ENCODE measurements at regions not wholly inside any gene's neighbourhood (a gene's known extent, or its start where the extent isn't known, plus 50 kb on each side); places are given as distances from the start of the nearest gene placed in this dataset.

DNA sequence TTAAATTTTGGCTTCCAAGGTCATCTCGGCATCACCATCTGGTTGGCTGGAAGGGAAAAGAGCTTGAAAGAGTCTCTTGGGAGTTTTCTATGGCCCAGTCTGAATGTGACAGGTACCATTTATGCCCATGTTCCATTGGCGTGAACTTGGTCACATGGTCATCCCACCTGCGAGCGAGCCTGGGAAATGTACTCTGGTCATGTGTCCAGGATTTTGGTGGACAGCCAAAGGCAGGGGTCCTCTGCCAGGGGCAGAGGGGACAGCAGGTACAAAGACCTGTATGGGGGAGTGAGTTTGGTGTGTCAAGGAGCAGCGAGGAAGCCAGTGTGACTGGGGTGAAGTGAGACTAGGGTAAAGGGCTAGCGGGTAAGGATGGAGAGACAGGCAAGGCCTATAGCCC, 112.6 kb downstream of the CDC5L start:
- no peak for DNase-seq (ENCODE audit: low read depth, low spot score)

DNA sequence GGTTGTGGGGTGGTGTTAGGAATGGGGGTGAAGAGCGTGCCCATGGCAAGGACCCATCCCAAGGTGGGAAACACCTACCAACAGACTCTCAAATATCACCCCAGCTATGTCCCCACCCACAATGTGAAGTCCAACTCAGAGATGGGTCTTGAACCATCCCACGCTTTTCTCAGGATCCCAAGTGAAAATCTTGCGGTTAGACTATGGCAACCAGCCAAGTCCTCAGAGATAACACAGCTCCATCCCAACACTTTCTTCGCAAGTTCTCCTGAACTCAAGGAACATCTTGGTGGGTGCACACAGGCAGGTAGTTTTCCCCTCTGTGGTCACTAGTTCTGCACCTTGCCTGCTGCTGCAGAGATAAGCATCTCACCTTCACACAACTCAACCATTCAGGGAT, 116.0 kb downstream of the CDC5L start:
- no peak for DNase-seq (ENCODE audit: low read depth, low spot score)

DNA sequence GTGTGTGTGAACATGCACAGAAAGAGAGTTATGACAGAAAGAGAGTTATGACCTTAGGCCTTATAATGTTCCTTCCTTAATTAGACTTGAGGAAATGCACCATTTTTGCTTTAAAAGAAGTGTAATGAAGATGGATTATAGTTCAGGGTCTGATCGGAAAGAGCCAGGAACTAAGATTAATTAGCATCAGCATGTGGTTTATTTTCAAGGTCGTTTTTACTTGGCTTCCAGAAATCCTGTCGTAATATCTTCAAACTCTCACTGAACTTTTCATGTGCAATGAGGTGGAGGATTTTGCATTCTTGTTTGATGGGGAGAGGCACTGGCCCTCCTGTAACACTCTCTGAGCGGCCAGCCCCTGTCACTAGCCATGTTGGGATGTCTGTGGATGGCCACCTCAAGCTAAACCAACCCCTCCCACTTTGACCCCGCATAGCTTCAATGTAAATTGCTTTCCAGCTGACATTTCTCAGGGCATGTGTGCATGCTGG, 116.8 kb downstream of the CDC5L start:
- no peak for DNase-seq (ENCODE audit: low read depth, low spot score)

DNA sequence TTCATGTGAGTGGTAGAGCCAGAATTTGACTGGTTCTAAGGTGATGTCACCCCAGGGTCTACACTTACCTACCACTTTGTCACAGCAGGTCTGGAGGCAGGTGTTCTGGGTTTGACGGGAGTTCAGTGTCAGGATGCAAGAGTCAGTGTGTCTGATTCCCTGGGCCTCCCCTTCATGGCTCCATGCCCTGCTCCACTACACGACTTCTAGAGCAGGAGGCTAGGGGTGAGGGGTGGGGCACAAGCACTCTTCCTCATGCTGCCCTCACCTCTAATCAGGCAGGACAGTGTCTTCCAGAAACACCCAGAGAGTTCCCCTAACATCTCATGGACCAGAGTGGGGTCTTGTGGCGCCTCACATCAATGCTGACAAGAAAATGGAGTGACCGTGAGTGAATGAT, 118.2 kb downstream of the CDC5L start:
- DNase-seq (ENCODE audit: low read depth, low spot score) = no peak

DNA sequence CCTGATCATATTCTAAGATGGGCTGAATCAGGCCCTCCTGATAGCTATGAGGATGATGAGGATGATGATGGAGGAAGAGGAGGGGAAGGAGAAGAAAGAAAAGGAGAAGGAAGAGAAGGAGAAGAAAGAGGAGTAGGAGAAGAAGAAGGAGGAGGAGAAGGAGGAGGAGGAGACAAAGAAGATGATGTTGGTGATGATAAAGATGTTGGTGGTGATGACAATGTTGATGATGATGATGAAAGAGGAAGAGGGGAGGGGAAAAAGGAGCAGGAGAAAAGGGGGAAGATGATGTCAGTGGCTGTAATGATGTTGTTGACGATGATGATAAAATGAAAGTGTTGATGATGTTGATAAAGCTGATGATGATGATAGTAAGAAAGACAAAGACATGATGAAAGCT, 119.5 kb downstream of the CDC5L start:
- no peak for DNase-seq (ENCODE audit: low read depth, low spot score)

DNA sequence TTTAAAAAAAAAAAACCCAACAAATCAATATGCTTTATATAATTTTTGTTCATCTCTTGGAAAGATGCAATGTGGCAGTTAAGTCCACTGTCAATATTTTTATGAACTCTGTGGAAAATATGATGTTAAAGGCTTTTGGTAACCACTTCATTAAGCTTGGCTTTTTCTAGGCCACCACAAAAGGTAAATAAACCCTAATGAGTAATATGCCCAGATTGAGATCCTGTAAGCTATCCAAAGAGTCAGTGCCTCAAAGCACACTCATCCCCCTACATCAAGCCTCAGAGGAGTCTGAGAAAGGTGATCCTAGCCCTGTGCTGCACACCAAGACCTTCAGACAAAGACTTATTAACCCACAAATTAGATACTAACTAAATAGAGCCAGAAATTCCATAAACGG, 121.1 kb downstream of the CDC5L start:
- DNase-seq (ENCODE audit: low read depth, low spot score) = no peak

DNA sequence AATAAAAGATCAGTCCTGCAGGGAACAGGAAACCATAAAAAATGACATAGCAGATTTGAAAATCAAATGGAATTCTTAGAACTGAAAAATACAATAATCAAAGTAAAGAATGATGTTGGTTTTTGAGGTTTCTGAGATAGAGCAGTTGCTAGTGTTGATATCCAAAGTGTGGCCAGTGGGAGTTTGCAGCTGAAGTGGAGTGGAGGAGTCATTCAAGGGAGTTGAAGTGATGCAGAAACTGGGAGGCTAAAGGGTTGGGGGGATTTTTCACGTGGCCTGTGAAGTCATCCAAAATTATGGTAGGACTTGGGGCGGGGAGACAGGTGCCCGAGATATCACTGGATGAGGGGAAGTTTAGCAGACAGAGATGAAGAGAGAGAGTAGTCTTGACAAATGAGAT, 123.6 kb downstream of the CDC5L start:
- DNase-seq (ENCODE audit: low read depth, low spot score) = no peak

DNA sequence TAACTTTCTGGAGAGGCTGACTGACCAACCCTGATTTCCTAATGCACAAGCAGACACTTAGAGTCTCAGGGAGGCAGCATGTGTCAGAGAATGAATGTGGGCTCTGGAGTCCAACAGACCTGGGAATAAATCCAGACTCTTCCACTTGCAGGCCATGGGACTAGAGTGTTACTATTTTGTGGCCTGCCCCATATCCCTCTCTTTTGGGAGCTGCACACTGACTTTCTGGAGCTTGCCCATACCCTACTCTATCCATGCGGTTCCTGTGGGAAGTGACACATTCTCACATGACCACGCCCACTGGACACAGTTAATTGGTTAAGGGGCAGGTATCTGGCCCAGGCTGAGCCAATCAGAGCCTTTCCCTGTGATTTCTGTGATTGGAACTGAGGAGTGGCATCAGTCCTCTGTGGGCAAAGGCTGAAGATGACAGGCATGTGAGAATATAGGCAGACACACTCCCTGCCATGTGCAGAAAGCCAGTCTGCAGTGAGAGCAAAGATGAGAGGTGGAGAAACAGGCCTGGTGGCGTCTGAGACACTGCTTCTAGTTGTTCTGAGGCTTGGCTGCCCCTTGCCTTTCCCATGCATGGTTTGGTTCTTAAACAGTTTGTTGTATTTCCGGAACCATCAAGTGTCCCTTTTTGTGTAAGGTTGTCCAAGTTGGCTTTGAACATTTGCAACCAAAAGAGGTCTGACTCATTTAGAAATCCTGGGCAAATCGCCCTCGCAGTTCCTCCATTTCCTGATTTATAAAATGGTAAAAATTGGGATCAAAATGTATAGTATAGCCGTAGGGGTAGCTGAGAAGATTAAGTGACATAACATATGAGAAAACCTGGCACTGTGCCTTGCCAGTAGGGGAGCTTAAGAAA, 125.6 kb downstream of the CDC5L start:
- peak; percentile 36 for DNase-seq (ENCODE audit: low read depth, low spot score)

DNA sequence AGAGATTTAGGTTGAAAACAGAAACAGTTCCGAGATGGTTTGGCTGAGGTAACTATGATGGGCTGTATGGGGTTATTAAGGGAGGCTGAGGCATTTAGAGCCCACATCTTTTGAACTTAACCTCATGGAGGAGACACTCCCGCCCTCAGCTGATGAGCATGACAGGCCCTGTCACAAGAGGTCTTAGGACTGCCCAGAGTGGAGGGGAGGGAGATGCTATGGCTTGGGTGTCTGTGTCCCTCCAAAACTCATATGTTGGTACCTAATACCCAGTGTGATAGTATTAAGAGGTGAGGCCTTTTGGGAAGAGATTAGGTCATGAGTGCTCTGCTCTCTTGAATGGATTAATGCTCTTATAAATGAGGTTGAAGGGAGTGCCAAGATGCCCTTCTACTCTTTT, 126.6 kb downstream of the CDC5L start:
- DNase-seq (ENCODE audit: low read depth, low spot score) = no peak

DNA sequence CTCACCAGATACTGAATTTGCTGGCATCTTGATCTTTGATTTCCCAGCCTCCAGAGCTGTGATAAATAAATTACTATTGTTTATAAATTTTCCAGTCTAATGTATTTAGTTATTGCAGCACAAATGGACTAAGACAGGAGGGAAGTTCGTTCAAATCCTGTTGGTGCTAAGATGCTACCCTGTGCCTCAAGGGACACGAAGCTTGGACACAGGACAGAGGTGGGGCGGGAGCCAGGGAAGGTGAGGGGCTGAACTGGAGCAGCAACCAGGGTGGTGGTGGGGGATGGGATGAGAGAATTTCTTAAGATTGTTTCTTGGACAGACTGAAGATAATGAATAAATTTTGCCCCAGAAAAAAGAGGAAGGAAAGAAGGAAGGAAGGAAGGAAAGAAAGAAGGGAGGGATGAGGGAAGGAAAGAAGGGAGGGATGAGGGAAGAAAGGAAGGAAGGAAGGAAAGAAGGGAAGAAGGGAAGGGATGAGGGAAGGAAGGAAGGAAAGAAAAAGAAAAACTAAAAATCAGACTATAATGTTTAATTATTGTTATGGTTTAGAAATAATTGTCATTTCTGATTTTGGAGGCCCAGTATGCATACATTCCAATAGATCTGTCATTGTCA, 127.2 kb downstream of the CDC5L start:
- DNase-seq (ENCODE audit: low read depth, low spot score) = no peak

DNA sequence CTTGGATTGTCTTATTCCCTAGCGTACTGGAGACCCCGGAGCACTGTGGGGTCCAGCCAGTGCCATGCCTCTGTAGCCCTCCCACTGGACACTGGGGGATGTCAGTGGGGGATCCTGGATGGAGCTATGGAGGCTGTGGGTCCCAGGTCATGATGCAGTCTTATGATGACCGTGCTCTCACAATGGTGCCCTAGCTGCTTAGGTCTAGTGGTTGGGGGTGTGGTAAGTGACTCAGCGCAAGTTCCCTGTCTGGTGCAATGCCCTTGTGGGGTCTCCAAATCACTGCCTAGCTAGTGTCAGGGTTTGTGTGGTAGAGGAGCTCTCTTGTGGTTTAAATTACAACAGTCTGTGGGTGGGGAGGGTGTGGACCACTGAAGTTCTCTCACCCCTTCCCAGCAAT, 135.4 kb downstream of the CDC5L start:
- no peak for DNase-seq (ENCODE audit: low read depth, low spot score)

DNA sequence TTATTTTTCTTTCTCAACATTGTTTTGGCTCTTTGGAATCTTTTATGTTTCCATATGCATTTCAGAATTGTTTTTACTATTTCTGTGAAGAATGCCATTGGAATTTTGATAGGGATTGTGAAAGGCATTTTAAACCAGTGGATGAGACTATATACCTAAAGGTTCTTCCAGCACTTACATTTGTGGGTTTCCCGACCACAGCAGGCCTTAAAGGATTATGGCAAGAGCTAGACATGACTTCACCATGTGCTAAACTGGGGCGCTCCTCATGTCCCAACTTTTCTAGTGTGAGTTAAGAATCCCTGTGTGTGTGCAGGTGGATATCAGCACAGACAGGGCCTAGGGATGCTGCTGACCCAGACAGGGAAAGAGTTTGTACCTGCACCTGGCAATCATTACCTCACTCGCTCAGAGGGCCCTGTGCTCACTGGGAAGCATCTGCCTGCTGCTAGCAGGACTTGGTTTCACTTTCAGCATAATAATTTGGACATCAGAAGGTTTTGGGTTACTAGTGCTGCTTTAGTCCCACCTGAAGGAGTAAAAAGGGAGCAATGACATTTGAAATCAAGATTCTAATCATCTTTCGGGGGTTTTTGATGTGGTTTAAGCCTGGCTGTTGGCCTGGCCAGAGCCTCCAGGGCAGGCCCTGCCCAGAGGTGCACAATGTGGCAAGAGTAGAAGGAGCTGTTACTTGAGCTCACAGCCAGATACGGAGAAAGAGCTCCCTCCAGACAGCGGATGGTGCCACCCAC, 137.1 kb downstream of the CDC5L start:
- no peak for DNase-seq (ENCODE audit: low read depth, low spot score)

DNA sequence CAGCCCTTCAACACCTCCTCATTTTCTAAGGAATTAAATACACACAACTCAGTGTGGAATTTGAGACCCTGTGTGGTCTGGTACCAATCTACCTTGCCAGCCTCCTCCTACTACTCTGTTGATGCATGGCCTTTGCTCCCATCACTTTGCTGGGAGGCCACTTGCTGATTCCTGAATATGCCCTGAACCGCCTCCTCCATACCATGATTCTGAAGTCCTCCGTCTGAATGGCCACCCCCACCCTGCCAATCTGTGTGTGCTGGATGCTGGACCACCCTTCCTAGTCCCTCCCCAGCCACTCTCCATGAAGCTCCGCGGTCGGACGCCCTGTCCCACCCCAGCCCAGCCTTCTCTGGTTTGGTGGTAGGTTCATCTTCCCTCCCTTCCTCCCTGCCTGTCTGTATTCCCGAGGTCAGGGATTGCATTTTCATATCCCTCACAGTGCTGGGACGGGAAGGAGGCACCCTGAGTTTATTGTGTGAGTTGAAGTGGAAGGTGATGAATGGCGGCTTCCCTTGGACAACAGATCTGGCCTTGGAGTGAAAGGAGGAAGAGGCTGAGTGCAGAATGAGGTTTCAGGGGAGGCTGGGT, 138.3 kb downstream of the CDC5L start:
- no peak for DNase-seq (ENCODE audit: low read depth, low spot score)

DNA sequence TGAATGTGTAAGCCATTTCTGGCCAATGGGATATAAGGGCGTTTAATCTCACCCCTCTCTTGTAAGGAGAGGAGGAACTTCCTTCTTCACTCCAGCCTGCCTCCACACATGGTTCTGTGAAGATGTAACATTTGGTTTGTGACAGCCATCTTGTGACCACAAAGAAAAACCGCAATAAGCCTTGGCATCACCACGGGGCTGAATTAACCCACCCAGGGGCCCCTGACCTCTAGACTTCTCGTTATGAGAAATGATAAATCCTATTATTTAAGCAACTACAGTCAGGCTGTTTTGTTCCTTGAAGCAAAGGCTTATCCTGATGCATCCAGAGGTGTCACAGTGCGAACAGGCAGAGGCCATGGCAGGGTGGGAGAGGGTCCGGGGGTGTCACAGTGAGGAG, 139.7 kb downstream of the CDC5L start:
- no peak for DNase-seq (ENCODE audit: low read depth, low spot score)

DNA sequence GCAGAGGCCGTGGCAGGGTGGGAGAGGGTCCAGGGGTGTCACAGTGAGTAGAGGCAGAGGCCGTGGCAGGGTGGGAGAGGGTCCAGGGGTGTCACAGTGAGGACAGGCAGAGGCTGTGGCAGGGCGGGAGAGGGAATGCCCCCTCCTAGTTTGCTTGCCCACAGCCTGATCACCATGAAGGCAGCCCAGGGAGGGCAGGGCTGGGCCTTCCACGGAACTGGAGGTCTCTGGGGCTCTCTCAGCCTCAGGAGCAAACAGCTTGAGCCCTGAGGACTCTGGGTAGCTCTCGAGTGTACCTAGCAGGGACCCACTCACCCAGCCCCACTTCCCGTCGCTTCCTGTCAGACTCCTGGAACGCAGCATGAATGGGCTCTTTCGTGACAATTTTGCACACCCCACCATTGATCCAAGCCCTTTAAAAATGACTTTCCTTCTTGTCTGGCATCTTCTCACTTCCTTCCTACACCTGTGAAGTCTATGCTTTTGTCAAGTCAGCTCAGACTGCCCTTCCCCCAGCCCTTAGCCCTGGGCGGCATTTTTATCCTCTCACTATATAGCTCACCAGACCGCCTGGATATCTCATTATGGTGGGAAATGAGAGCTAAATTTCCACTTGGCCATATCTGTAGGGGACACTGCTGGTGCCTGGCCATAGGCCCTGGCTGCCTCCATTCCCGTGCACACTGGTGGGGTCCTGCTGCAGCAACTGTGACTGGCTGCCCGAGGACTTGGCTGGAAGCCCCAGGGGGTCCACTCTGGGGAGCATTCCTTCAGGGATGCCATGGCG, 140.3 kb downstream of the CDC5L start:
- DNase-seq (ENCODE audit: low read depth, low spot score) = no peak

DNA sequence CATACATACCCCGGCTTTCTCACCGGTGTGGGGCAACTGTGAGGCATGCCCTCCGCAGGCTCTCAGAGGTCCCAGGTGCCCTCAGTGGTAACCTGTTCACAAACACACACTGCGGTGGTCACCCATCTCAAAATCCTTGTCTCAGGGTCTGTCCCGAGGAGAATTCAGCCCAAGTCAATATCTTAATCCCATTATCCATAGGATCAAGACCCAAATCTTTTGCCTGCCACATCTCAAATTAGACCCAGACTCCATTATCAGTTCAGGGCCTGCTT, 140.8 kb downstream of the CDC5L start:
- no peak for DNase-seq (ENCODE audit: low read depth, low spot score)

DNA sequence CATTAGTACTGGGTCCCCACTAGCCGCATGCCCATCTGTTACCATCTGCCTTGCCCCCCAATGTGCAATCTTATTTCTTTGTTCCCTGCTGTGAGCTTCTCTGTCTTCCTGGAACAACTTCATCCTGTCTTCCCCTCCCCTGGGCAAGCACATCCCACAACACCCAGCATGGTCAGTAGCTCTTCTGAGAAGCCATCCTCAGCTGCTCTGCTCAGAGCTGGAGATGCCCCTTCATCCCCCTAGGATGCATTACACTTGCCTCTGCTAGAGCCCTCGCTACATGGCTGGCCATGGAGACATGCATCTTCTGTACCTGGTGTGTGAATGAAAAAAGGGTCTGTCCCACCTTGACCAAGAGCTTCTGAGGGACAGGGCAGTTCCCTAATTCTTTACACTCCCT, 141.2 kb downstream of the CDC5L start:
- no peak for DNase-seq (ENCODE audit: low read depth, low spot score)

DNA sequence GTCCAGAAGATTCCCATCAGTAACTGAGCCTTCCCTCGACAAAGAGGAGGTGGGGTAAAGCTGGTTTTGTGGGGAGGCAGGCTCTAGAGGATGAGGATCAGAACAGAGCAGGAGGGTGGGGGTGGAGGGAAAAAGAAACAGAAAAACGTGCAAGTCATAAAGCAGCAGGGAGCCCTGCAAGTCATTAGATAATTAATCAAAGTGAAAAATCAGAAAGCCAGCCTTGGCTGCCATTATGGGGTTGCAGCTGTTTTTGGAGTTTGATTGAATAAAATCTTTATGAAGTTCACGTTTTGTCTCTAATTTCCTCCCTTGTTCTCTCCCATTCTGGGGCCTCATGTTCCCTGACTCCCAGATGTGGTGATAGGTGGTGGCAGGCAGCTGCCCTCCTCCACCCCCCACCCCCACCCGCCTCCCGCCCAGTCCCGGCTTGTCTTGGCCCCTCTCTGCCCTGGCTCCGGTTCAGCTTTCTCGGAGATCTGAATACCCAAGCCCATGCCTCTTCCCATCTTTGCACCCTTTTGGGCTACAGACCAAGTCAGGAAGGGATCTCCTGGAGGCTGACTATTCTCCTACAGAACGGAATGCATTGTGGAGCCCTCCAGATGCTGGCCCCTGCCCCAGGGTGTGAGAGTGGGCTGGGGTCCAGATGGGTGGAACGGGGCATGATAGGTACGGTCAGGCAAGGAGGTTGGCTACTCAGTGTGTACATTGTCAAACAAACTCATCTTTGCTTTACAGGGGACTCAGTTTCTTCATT, 141.8 kb downstream of the CDC5L start:
- DNase-seq (ENCODE audit: low read depth, low spot score) = no peak

DNA sequence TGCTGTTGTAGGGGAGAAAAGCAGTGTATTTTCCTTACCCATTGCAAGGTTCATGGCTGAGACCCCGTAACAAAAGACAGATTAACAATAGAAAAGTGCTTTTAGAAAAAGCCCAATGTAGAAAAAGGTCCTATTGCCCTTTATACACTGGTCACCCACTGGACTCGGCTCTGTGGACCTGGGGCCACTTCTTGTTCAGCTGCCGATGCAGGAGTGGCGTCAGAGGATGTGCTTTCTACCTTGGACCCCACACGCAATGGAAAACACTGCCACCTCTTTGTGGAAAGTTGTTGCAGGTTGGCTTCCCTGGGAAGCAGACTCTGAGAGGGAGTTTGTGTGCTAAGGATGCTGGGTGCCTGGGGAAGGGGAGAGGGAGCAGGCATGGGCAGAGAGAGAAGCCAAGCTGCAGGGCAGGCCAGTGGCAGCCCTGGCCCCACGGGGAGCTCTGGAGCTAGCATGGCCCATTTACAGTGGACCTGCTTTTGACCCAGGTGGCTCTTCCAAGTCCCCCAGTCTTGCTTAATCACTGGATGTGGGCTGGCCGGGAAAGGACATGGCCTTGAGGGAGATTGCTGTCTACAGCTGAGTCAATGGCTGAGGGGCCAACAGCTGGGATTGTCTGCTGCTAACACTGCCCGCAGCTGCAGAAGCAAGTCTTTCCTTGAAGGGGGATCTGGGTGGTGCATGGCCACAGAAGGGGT, 142.9 kb downstream of the CDC5L start:
- no peak for DNase-seq (ENCODE audit: low read depth, low spot score)

DNA sequence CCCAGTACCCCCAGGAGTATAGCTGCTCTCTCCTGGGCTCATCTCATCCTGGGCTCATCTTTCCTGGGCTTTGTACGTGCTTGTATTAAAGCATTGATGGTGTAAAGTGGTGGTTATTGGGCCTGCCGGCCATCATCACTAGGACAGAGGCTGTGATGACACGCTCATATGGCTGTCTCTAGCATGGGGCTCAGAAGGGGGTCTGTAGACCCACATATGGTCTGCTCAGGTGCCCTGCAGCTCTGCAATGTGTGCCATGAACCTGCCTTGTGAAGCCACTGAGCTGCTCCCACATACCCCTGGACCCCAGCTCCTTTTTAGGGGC, 143.4 kb downstream of the CDC5L start:
- DNase-seq (ENCODE audit: low read depth, low spot score) = no peak

All from pulmonary artery endothelial cell (primary cell).